ENCODE measurements at regions not wholly inside any gene's neighbourhood (a gene's known extent, or its start where the extent isn't known, plus 50 kb on each side); places are given as distances from the start of the nearest gene placed in this dataset.
"Not testable (repeated sequence)": the region's sequence is repeated elsewhere in the genome, so short reads cannot be mapped to it uniquely, and the experiment has no call there.

GRCh38 chr12:47369085-47369484 lies 289.3 kb upstream of the AMIGO2 start:
- TF ChIP-seq CTCF (IDR thresholded peaks at IDR 0.05; ENCODE audit: low read length, missing control alignments): no peak
- no peak overlapping the region for H3K4me3 ChIP-seq (replicated peaks; ENCODE audit: low read depth, low read length)
- no peak for DNase-seq (ENCODE audit: low read depth)

- no peak for TF ChIP-seq CTCF (IDR thresholded peaks at IDR 0.05; ENCODE audit: low read length, missing control alignments)
These were observed 288.3 kb upstream of the AMIGO2 start for GRCh38 chr12:47367912-47368537.

GRCh38 chr12:47366579-47366978 lies 286.8 kb upstream of the AMIGO2 start:
- no peak overlapping the region for H3K4me3 ChIP-seq (replicated peaks; ENCODE audit: low read depth, low read length)
- DNase-seq (ENCODE audit: low read depth): no peak
- no peak for TF ChIP-seq CTCF (IDR thresholded peaks at IDR 0.05; ENCODE audit: low read length, missing control alignments)

More at GRCh38 chr12:47367912-47368537, 288.3 kb upstream of the AMIGO2 start:
- no peak for DNase-seq (ENCODE audit: low read depth)
- no peak overlapping the region for H3K4me3 ChIP-seq (replicated peaks; ENCODE audit: low read depth, low read length)

GRCh38 chr12:47366157-47366556 lies 286.4 kb upstream of the AMIGO2 start:
- H3K4me3 ChIP-seq (replicated peaks; ENCODE audit: low read depth, low read length): no peak overlapping the region
- DNase-seq (ENCODE audit: low read depth): no peak

GRCh38 chr12:47365443-47366076 lies 285.8 kb upstream of the AMIGO2 start:
- DNase-seq (ENCODE audit: low read depth); H3K4me3 ChIP-seq (replicated peaks; ENCODE audit: low read depth, low read length): not testable (repeated sequence)

More at GRCh38 chr12:47366157-47366556, 286.4 kb upstream of the AMIGO2 start:
- no peak for TF ChIP-seq CTCF (IDR thresholded peaks at IDR 0.05; ENCODE audit: low read length, missing control alignments)

GRCh38 chr12:47364261-47364660 lies 284.5 kb upstream of the AMIGO2 start:
- no peak overlapping the region for H3K4me3 ChIP-seq (replicated peaks; ENCODE audit: low read depth, low read length)
- TF ChIP-seq CTCF (IDR thresholded peaks at IDR 0.05; ENCODE audit: low read length, missing control alignments): no peak
- DNase-seq (ENCODE audit: low read depth): no peak

GRCh38 chr12:47362126-47362705 lies 282.5 kb upstream of the AMIGO2 start:
- no peak for DNase-seq (ENCODE audit: low read depth)
- H3K4me3 ChIP-seq (replicated peaks; ENCODE audit: low read depth, low read length): no peak overlapping the region
- TF ChIP-seq CTCF (IDR thresholded peaks at IDR 0.05; ENCODE audit: low read length, missing control alignments): no peak
